SKM-1 treated with dmso at 0.1 percent for 144 hours (cell line): ENCODE measurements at regions not wholly inside any gene's neighbourhood (a gene's known extent, or its start where the extent isn't known, plus 50 kb on each side); places are given as distances from the start of the nearest gene placed in this dataset.
"Not testable (repeated sequence)": the region's sequence is repeated elsewhere in the genome, so short reads cannot be mapped to it uniquely, and the experiment has no call there.

ENCODE experiments used
- DNase-seq: peaks from one replicate; lab custom pipeline; 2025; ENCODE audit not compliant: unreplicated experiment; lab: John Stamatoyannopoulos, UW

DNA sequence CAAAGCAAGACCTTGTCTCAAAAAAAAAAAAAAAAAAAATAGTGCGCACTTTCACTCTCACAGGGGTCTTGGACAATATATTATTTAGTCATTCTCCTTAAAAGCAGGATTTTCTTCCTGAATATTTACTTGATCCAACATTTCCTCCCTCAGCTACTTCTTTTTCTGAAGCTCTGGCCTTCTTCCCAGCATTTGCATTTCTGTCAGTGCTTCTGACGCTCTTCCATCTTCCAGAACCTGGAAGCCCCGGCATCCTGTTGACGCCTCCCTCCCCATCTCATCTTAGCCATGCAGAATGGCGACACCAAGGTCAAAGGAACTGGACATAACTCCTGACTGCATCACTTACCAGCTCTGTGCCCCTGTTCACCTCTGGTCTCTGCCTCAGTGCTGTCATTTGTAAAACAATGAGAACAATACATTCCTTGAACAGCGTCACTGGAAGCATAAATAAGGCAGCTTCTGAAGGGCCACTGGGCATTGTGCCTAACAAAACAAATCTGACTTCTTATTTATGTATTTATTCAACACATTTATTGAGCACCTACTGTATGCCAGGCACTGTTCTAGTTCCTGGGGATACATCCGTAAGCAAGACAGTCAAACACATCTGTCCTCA lies 90.9 kb upstream of the MDM1 start:
- no peak for DNase-seq

DNA sequence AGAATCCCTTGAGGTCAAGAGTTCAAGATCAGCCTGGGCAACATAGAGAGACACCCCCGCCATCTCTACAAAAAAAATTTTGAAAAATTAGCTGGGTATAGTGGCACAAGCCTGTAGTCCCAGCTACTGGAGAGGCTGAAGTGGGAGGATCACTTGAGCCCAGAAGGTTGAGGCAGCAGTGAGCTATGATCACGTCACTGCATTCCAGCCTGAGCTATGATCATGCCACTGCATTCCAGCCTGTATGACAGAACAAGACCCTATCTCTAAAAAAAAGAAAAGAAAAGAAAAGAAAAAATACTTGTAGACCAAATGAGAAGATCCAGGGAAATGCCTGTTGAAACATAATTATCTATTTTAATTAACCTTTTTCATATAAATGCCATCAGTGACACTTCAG lies 93.8 kb upstream of the MDM1 start:
- no peak for DNase-seq

DNA sequence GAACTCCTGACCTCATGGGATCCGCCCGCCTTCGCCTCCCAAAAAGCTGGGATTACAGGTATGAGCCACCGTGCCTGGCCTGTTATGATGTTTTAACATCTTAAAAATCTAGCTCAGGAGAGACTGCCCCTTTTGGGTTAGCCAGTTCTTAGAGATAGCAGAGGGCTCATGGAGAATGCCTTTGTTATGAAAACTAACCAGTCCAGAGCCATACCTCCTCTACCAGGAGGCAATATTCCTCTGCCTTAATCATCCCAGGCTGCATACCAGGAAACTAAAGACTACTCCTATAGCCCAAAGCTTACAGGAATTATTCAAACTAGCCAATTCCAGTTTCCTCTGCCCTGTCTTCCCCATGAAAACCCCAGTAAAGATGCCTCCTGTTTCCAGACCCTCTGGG lies 96.0 kb upstream of the MDM1 start:
- DNase-seq: no peak

DNA sequence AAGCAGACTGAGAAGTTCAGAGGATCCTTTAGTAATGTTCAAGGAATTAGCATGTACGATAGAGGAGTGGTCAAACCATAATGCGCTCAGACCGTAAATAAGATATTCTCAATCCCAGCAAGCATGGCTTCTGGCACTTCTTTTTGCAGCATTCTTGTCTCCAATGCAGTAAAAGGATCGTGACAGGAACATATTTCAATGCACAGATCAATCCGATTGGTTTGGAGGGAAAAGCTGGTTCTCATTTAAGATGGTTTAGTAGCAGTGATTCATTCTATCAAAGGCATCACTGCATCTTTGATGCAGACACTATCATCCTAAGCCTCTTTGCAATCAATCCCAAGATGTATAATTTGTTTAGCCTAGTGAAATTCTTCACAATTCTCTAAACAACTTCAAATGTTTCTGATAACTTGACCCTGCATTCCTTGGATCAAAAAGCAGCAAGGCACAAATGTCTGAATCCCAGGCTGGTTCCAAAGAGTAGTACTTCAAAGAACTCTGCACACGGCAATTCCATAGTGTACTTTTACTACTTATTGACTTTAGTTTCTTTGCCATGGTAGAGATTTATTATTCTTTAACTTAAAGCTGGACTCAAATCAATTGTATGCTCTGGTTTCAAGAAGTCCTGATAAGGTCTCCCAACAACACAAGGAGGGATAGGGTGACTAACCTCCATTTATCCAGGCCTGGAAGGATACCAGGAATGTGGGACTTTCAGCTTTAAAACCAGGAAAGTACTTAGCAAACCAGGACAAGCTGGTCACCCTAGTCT lies 96.8 kb upstream of the MDM1 start:
- no peak for DNase-seq

DNA sequence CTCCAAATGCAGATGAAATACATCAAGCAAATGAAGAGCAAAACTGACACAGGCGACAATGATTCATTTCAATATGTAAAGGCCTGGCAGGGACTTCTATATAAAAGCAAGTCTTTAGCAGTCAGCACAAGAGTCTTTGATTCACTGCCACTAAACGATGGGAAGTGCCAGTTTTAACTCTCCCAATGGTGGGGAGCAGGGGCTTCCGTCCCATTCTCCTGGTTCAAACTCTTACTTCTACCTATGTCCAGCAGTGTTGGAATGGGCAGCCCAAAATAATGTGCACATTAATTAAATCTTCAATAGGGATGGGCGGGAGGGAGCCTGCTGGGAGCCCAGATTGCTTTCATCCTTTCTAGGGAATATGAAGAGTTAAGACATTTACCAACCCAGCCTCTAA lies 97.5 kb upstream of the MDM1 start:
- no peak for DNase-seq

DNA sequence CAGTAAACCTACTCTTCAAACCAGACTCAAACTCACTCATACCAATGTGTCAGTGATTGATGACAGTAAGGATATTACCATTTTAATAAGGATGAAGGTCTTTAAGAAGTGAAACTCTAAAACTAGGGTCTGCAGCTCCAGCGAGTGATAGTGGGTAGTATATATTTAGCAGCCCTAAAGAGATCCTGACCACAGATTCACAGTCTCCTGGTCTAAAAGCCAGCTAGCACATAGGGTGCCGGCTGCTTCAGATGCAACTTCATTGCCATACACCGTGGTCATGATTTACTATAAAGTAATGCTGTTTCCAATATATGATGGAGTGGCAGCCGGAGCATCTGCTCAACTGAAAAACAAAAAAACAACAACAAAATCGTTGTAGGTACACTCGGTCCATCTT lies 99.6 kb upstream of the MDM1 start:
- no peak for DNase-seq

DNA sequence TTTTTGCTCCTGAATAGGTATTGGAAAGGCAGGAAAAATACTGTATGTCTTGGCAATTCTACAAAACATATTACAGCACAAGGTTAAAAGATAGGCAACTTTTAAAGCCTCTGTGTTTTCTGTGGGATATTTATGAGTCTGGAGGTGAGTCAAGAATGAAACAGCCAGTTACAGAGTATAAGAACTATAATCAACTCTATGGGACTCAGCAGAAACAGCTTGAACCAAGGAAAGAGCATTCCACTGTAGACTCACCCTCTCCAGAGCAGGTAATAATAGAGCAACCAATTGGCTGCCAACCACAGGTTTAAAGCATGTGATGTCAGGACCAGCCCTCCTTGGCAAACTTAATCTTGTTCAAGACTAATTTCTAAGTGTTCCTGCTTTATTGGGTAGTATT lies 100.5 kb upstream of the MDM1 start:
- DNase-seq: no peak

DNA sequence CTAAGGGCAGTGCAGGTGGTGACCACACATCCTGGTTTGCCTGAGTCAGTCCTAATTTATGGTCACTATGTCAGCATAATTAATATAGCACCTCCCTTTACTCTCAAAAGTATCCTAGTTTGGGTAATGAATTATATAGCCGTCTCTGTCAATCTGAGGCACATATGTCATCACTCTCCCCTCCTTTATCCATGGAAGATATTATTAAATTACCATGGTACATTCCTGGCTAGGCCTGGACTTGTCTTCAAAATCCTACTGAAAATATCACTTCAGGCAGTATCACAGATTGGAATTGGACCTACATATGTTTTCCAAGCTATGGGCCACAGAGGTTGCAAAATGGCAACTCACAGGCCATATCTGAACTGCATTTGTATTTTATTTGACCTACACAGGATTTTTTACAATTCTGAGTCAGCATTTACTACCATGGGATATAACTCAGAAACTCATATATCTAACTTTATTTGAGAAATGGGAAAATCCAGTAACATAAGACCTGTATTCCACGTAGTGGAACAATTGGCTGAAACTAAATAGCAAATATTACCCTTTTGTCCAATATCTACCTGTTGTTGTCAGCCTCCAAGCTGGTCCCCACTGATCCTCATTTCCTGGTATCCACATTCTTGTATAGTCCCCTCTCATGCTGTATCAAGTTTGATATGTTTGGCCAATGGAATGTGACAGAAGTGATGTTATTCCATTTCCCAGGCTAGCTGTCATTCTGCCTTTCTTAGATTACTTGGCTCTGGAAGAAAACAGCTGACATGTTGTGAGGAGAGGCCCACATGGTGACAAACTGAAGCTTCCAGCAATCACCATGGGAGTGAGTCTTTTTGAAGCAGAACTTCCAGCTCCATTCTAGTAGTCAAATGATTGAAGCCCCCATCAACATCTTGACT lies 102.5 kb upstream of the MDM1 start:
- no peak for DNase-seq

DNA sequence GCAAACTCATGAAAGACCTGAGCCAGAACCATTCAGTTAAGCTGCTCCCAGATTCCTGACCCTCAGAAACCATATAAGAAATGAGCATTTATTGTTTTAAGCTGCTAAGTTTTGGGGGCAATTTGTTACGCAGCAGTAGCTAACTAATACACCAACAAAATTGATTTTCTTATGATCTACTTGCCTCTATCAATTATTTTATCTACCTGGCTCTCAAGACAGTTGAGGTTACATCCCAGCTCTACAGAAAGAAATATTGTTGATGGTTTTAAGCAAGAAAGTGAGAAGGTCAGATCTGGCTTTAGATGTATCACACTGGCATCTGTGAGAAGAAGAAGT lies 103.1 kb upstream of the MDM1 start:
- DNase-seq: no peak

DNA sequence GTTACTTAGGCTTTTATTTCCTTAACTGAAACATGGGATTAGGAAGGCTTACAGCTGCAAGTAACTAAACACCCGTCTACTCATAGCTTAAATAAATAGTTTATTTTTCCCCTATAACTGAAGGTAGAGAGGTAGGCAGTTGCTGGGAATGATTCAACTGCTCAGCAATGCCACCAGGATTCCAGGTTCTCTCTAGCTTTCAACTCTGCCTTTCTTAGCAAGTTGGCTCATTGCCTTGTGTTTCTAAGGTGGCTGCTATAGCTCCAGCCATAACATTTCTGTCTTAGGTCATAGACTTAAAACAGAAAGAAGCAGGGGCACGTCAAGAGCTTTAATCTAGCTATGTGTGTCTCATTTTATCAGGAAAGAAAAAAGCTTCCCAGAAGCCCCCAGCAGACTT lies 103.7 kb upstream of the MDM1 start:
- DNase-seq: no peak

DNA sequence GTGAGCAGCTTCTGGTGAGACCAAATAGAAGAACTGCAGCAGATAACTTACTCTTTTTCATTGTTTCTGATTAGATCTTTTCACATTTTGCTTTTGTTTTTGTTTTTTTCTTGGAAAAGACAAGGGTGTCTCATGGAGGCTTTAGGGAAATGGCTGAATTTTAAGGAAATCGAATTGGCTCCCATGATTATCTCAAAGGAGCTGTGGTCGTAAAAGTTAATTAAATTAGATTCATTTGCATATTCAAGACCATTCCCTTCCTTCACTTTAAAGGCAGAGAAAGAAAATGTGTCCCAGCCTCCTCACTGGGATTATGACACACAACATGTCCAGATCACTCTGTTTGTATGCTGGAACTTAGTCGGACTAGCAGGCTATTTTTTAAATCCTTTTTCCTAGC lies 106.4 kb upstream of the MDM1 start:
- no peak for DNase-seq

DNA sequence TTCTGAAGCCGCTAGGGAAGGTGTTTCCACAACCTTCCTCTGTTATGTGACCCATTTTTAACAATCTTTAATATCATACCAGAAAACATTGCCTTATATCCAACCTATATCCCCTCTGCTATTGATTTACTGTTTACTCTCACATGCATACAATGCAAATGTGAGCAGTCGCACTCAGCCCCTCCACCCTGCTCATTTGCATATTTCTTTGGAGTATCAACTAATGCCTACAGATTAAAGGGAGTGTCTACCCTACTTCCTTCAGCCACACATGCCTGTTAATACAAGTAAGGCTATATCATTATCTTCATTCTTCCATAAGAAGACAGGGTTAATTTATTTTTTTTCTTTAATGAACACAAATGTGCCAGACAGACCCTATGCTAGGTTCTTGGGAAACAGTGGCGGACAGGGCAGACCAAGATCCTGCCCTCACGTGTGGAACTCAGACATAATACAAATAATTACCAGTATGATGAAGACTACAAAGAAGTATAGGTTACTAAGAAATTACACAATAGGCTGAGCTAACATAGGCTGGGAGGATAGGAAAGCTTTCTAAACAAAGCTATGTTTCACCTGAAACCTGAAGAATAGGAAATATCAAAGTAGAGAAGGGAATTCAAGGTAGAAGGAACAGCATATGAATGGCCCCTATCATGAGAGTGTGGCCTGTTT lies 107.3 kb upstream of the MDM1 start:
- no peak for DNase-seq

DNA sequence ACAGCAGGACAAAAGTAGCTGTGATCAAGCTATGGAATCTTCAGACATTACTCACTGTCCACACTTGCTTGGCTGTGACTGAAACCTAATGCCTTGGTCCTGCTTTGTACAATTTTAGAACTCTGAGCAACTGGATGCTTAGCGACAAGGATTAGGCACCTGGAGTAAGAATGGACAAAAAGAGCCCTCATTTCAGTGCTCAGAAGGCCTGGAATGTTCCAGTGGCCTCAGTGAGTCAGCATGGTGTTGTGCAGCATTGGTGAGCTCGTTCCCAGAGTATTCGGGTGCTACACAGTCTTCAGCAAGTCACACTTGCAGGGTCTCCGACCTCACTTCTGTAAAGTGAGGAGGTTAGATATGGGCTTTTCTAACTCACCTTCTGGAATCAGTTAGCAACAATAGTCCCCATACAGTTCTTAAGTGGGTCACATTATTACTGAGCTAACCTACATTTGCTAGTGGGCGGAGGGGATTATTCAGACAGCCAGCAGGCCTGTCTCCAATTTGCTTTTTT lies 108.0 kb upstream of the MDM1 start:
- no peak for DNase-seq

DNA sequence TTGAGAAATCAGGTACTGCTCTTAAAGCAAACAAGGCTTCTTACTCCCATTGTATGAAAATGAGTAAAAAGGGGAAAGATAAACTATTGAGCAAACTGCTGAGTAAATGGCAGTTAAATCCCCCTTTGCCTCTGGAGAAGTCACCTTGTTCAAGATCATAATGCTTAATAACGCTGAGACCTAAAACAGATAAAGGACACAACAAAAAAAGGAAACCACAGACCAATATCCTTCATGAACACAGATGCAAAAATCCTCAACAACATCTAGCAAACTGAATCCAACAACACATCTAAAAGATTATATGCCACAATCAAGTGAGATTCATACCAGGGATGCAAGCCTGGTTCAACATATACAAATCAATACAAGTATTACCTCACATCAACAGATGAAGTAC lies 109.0 kb upstream of the MDM1 start:
- no peak for DNase-seq

DNA sequence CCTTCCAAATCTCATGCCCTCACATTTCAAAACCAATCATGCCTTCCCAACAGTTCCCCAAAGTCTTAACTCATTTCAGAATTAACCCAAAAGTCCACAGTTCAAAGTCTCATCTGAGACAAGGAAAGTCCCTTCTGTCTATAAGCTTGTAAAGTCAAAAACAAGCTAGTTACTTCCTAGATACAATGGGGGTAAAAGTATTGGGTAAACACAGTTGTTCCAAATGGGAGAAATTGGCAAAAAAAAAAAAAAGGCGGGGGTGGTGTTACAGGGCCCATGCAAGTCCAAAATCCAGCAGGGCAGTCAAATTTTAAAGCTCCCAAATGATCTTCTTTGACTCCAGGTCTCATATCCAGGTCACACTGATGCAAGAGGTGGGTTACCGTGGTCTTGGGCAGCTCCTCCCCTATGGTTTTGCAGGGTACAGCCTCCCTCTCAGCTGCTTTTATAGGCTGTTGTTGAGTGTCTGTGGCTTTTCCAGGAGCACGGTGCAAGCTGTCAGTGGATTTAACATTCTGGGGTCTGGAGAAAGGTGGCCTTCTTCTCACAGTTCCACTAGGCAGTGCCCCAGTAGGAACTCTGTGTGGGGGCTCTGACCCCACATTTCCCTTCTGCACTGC lies 110.3 kb upstream of the MDM1 start:
- not testable (repeated sequence) for DNase-seq

DNA sequence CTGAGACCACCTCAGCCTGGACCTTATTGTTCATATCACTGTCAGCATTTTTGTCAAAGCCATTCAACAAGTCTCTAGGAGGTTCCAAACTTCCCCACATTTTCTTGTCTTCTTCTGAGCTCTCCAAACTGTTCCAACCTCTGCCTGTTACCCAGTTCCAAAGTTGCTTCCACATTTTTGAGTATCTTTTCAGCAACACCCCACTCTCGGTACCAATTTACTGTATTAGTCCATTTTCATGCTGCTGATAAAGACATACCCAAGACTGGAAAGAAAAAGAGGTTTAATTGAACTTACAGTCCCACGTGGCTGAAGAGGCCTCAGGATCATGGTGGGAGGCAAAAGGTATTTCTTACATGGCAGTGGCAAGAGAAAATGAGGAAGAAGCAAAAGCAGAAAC lies 111.5 kb upstream of the MDM1 start:
- DNase-seq: not testable (repeated sequence)

DNA sequence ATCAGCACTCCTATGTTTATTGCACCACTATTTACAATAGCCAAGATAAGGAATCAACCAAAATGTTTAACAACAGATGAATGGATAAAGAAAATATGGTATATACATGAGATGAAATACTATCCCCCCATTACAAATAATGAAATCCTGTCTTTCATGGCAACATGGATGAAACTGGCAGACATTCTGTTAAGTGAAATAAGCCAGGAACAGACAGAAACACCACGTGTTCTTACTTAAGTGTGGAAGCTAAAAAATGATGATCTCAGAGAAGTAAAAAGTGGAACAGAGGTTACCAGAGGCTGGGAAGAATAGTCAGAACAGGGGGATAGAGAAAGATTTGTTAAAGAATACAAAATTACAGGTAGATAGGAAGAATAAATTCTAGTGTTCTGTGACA lies 113.7 kb upstream of the MDM1 start:
- no peak for DNase-seq

DNA sequence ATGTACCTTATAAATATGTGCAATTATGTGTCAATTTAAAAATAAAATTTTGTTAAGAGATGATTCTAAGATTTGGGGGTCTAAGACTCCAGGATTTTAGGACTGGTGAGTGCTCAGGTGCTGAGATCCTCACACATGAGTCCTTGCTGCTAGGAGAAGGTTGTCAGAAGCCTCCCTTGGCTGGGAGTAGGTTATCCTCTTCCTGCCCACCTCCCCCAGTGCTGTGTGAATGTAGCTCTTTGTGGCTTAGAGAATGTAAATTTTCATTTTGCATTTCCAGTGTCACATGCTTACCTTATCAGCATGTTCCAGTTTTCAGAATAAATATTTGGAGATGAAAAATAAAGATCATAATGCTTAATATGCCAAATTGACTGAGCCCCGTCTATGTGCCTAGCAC lies 114.2 kb upstream of the MDM1 start:
- no peak for DNase-seq

DNA sequence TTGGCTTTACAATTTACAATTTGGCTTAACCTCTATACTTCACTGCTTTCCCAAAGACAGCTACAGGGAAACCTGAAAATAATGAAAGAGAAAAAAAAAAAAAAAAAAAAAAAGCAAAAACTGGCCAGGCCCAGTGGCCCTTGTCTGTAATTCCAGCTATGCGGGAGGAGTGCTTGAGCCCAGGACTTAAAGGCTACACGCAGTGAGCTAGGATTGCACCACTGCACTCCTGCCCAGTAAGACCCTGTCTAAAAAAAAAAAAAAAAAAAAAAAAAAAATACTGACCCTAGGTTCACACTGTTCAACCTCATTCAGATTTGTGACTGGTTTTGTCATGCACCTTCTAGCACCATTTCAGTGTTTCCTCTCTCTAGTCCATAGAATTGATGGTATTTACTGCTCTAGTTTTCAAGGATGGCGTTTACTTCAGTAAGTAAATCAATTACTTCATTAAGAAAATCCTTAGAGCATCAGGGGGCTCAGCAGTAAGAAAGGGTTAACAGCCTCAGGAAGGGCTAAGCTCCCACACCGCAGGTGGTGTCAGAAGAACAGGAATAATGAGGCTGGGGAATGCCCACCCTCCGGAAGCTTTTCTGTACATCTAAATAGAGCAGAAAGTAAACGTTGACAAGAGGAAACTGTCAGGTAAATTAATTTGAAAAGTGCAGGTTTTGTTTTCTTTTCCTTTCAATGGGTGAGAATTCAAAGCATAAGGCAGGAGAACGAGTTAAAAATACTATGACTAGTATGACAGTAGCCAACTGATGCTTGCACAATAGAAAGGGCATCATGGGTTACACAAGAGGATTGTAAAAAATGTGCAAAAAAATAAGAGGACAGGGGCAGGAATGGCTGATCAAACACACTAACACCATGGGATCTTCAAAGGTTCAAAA lies 115.0 kb upstream of the MDM1 start:
- DNase-seq: no peak

DNA sequence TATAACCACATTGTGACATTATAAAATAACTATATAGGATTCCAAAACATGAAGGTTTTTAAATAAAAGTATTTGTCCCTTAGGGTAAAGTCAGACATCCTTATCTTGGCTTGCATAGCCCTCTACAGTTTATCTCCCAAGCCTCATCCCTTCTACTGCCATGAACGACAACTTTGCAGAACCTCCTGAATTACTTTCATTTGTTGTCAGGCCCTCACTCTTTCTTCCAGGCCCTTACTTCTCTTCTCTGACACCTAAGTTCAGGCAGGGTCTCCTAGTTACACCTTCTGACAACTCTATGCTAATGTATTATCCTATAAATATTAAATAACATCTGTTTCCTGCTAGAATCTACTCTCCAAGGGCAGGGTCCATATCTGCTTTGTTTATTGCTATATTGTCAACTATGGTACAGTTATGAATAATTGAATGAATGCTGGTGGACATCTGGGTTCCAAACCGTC lies 115.7 kb upstream of the MDM1 start:
- no peak for DNase-seq
